Testis (tissue), 2 donors: ENCODE measurements at regions not wholly inside any gene's neighbourhood (a gene's known extent, or its start where the extent isn't known, plus 50 kb on each side); places are given as distances from the start of the nearest gene placed in this dataset.

ENCODE experiments used
- CTCF ChIP-seq, 3 experiments: fragments of 450-650 bp in 2 of 3; fragments of 200-600 bp in 1 of 3; sonication (generic) in 1 of 3; IDR thresholded peaks; one replicate each; pipeline ENCODE4 v1.5.1; 2016 to 2019; ENCODE audit warnings: antibody characterized with exemption in 3 of 3, mild to moderate bottlenecking in 2 of 3, moderate library complexity in 1 of 3
- POLR2A ChIP-seq: fragments of 450-650 bp; IDR thresholded peaks from one replicate; pipeline ENCODE4 v1.6.1; 2017; ENCODE audit warnings: antibody characterized with exemption, mild to moderate bottlenecking, moderate library complexity

- TF ChIP-seq POLR2A (no peak), CTCF (IDR thresholded peaks at IDR 0.05) (no peak)
Observed at GRCh38 chr1:234697741-234698140, 87.8 kb upstream of the IRF2BP2 start.
